Activated naive CD8-positive, alpha-beta T cell treated with anti-CD3 and anti-CD28 coated beads, Interleukin-2, amount 50 U/mL, for 16 hours (primary cell): ENCODE measurements at regions not wholly inside any gene's neighbourhood (a gene's known extent, or its start where the extent isn't known, plus 50 kb on each side); places are given as distances from the start of the nearest gene placed in this dataset.
"Not testable (repeated sequence)": the region's sequence is repeated elsewhere in the genome, so short reads cannot be mapped to it uniquely, and the experiment has no call there.

Experiments used
- DNase-seq: peaks from one replicate; pipeline ENCODE4 v3.0.0-alpha.2; 2020; ENCODE audit warnings: low read depth, low spot score

GRCh38 chr21:27787046-27787445, 820.2 kb upstream of the ADAMTS5 start:
- DNase-seq, result no peak

DNA sequence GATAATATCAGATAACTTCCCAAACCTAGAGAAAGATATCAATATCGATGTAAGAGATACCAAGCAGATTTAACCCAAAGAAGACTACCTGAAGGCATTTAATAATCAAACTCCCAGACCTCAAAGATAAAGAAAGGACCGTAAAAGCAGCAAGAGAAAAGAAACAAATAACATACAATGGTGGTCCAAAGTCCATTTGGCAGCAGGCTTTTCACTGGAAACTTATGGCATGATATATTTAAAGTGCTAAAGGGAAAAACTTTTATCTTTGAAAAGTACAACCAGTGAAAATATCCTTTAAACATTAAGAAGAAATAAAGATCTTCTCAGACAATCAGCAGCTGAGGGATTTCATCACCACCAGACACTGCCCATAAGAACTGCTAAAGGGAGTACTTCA, 812.7 kb upstream of the ADAMTS5 start:
- DNase-seq, result no peak

DNA sequence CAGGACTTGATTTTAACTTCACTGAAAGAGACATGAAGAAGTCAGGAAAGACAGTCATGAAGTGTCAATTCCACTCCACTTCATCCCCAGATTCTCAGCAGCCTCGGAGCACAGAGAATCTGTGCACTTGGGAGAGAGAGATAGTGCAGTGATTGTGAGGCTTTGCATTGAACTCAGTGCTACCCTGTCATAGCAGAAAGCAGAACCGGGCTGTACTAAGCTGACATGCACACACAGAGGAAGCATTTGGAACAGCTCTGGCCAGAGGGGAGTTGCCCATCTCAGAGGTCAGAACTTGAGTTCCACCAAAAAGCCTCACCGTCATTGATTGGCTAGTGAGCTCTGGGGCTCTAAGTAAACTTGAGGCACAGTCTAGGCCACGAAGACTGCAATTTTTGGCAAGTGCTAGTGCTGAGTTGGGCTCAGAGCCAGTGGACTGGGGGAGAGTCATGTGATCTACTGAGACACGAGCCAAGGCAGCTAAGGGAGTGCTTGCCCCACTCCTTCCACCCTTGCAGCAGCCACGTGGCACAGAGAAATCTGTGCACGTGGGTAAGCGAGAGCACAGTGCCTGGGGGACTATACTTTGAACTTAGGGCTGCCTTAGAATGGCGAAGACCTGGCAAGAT, 810.2 kb upstream of the ADAMTS5 start:
- DNase-seq, result no peak

DNA sequence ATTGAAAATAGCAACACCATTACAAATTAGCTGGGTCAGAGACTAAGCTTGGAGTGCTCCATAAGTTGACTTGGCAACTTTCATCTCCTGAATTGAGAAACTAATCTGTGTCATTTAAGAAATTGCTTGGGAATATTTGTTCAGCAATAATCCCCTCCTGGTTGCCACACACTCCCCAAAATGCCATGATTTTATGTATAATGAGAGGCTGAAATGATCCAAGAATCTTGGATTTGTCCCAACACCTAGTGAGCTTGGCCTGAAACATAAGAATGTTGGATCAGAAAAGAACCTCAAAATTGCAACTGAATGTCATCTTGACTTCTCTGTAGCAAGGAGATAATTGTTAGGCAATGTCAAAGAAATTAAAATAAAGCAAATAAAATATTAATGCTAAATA, 805.9 kb upstream of the ADAMTS5 start:
- DNase-seq, result no peak

DNA sequence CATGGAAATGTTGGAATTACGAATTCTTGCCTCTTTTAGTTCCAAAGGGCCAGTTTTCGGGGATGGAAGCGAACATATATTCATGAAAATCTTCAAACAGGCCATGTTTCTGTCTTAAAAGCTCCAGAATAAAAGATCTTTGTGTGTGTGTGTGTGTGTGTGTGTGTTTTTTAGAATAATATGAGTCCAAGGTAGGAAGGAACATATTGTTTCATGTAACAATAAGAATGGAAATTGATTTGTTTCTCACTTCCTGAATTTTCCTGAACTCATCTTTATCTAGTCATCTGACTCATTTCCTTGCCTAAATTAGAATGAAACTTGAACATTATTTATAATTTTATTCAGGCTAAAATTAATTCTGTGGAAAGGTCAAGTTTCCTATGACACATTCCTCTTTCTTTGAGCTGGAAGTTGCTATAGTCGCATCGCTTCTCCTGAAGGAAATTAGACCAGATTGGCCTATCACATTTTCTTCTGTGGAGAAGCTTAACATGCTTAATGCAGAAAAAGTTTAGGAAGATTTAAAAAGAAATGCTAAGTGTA, 805.1 kb upstream of the ADAMTS5 start:
- no peak for DNase-seq

GRCh38 chr21:27769763-27770162, 802.9 kb upstream of the ADAMTS5 start:
- DNase-seq, result no peak

- not testable (repeated sequence) for DNase-seq
Measured at GRCh38 chr21:27768046-27768637, 801.3 kb upstream of the ADAMTS5 start.

GRCh38 chr21:27764056-27764455, 797.2 kb upstream of the ADAMTS5 start:
- no peak for DNase-seq

- DNase-seq, result no peak
Measured at GRCh38 chr21:27761623-27762022, 794.7 kb upstream of the ADAMTS5 start.

DNA sequence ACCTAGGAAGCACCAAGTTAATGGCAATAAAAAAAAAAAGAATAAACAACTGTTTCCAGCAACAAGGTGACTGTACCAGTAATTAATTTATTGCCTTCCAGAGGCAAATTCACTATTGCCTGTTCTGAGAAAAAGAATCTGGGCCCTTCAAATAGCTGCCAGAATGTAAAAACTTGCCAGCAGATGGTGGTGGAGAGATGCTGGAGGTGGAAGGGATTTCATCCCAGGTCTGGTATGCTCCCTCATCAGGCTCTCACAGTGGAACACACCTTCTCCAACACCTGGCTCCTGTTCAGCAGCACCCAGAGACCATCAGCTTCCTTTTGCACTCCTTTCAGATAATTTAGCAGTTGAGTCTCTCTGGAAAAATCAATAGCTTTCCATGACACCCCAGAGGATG, 792.9 kb upstream of the ADAMTS5 start:
- no peak for DNase-seq

- DNase-seq, result no peak
Measured at GRCh38 chr21:27759091-27759659, 792.3 kb upstream of the ADAMTS5 start.

DNA sequence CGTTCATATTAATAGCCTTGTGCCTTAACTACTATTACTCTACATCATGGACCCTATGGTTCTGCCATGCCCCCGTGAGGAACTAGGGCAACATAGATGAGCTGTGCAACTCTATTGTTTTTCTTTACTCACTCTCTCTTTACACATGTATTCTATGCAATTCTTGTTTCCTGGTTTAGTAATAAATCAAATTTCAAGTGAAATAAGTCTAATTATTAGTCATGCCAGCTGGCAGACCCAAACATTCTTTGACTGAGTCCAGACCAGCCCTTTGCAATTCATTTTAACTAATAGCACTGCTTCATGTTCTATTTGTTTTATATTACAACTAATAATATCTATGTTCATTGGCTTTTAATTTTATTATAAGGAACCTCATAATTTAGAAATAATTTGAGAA, 789.3 kb upstream of the ADAMTS5 start:
- no peak for DNase-seq

- no peak for DNase-seq
Measured at GRCh38 chr21:27743971-27744564, 777.2 kb upstream of the ADAMTS5 start.

DNA sequence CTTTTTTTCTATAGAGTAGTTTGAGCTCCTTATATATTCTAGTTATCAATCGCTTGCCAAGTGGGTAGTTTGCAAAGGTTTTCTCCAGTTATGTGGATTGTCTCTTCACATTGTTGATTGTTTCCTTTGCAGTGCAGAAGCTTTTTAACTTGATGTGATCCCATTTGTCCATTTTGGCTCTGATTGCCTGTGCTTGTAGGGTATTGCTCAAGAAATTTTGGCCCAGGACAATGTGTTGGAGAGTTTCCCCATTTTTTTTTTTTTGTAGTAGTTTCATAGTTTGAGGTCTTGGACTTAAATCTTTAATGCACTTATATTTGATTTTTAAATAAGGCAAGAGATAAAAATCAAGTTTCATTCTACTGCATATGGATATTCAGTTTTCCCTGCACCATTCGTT, 774.8 kb upstream of the ADAMTS5 start:
- no peak for DNase-seq

- DNase-seq, result no peak
Measured at GRCh38 chr21:27740084-27740483, 773.2 kb upstream of the ADAMTS5 start.

DNA sequence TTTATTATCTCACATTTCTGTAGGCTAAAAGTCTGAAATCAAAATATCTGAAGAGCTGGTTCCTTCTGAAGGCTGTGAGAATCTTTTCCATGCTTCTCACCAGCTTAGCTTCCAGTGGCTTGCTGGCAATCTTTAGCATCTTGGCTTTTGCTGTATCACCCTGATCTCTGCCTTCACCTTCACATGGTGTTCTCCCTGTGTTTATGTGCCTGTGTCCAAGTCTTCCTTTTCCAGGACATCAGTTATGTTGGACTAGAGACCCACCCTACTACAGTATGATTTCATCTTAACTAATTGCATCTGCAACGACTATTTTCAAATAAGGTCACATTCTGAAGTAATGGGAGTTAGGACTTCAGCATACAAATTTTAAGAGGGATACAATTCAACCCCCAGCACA, 772.3 kb upstream of the ADAMTS5 start:
- no peak for DNase-seq

- DNase-seq, result no peak
Measured at GRCh38 chr21:27735699-27736098, 768.8 kb upstream of the ADAMTS5 start.

DNA sequence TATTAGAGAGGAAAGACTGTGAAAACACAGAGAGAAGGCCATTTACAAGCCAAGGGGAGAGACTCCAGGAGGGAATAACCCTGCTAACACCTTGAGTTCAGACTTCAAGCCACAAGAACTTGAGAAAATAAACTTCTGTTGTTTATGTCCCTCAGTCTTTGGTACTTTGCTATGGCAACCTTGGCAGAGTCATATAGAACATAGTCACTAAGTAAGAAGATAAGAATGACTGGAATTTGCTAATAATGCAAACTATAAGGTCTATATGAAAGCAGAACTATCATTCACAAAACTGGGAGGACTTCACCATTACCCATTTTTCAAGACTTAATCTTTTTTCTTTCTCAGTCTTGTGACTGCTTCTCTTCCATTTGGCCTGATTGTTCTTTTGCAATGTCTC, 767.3 kb upstream of the ADAMTS5 start:
- DNase-seq, result no peak

GRCh38 chr21:27725916-27726315, 759.0 kb upstream of the ADAMTS5 start:
- no peak for DNase-seq

GRCh38 chr21:27722095-27722494, 755.2 kb upstream of the ADAMTS5 start:
- no peak for DNase-seq

GRCh38 chr21:27721675-27722074, 754.8 kb upstream of the ADAMTS5 start:
- DNase-seq, result no peak

DNA sequence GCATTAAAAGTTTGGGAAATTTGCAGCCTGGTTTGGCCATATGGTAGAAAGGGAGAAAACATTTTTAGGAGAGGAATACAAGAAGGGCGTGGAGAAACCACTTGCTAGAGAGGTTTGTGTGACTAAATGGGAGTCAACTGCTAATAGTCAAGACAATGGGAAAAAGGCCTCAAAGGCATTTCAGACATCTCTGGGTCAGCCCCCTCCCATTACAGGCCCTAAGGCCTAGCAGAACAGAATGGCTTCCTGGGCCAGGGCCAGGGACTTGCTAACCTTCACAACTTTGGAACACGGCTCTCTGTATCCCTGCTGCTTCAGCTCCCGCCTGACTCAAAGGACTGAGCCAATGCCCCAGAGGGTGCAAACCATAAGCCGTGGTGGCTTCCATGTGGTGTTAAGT, 752.3 kb upstream of the ADAMTS5 start:
- no peak for DNase-seq

DNA sequence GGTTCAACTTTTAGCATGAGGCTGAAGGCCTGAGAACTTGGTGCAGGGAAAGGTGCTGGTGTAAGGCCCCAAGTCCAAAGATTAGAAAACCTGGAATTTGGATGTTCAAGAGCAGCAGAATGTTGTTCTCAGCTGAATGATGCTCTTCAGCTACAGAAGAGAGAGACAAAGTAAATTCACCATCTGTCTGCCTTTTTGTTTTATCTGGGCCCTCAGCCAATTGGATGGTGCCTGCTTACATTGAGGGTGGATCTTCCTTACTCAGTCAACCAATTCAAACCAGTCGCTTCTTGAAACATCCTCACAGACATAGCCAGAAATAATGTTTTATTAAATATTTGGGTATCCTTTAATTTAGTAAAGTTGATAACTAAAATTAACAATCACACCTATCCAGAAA, 748.2 kb upstream of the ADAMTS5 start:
- DNase-seq, result no peak
